ENCODE measurements at regions not wholly inside any gene's neighbourhood (a gene's known extent, or its start where the extent isn't known, plus 50 kb on each side); places are given as distances from the start of the nearest gene placed in this dataset.
A peak's percentile ranks its signal among the peaks of the same experiment; 100 is the strongest.

- peaks cover 10 to 32% (median 19%) of the 10 kb centered on the region in 4 donors for H3K4me1 ChIP-seq
- no peaks in the 10 kb centered on the region for H3K36me3 ChIP-seq
- H3K27ac ChIP-seq: no peak overlapping the region
- H3K4me3 ChIP-seq: no peak overlapping the region
- no peak for TF ChIP-seq POLR2A (IDR thresholded peaks at IDR 0.05)
- TF ChIP-seq EP300 (IDR thresholded peaks at IDR 0.05): no peak
- TF ChIP-seq CTCF (IDR thresholded peaks at IDR 0.05): no peak
- no peak for TF ChIP-seq POLR2AphosphoS5 (IDR thresholded peaks at IDR 0.05)
- DNase-seq: no peak
- intact Hi-C loops (cut with DNase I; ENCODE audit: low total_unique reads): no loop called here
- H3K9me3 ChIP-seq: peaks cover 0 to 7% (median 0%) of the 10 kb centered on the region in 4 donors
- 73 to 89% (median 83%) methylated on average over 1 of the region's 1 CpG for WGBS, 5 donors
- no peaks in the 10 kb centered on the region for H3K27me3 ChIP-seq
Measured at GRCh38 chr3:193910310-193910709, 225.6 kb upstream of the HES1 start.

GRCh38 chr3:193910886-193911738 is 224.8 kb upstream of the HES1 start:
- DNase-seq: peak; percentile 28 to 39
- no peak for TF ChIP-seq EP300 (IDR thresholded peaks at IDR 0.05)
- peak in 1 of 3 donors; percentile 11 for TF ChIP-seq POLR2AphosphoS5 (IDR thresholded peaks at IDR 0.05)
- TF ChIP-seq CTCF (IDR thresholded peaks at IDR 0.05): no peak
- intact Hi-C loops (cut with DNase I; ENCODE audit: low total_unique reads): no loop called here
- H3K27ac ChIP-seq: peak overlapping the region in 4 of 5 donors; percentile 18 to 49 (median 33)
- H3K27me3 ChIP-seq: no peaks in the 10 kb centered on the region
- H3K9me3 ChIP-seq: peaks cover 0 to 7% (median 0%) of the 10 kb centered on the region in 4 donors
- WGBS, 5 donors: 37 to 45% (median 40%) methylated on average over 9 of the region's 9 CpGs
- H3K4me3 ChIP-seq: no peak overlapping the region
- H3K4me1 ChIP-seq: peaks cover 10 to 30% (median 15%) of the 10 kb centered on the region in 4 donors
- no peaks in the 10 kb centered on the region for H3K36me3 ChIP-seq

DNA sequence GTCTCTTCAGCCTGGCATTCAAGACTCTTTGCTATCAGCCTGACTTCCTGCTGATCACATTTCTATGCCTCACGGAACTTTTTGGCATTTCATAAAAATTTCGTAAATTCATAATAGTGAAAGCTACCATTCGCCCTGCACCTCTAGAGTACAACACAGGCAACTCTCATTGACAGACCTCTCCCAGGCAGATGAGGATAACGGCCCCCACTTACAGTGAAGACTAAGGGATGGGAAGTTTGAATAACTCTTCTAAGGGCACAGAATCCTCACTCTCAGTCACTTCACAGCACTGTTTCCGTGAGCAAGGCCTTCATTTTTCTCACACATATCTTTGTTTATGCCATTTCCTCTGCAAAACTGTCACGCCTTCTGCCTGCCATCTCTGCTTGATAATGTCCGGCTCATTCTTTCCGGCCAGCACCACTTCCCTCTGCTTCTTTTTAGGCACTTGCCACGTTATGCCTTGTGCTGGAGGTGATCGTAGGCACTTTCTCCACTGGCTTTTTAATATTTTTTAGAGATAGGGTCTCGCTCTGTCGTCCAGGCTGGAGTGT is 224.1 kb upstream of the HES1 start:
- 80 to 86% (median 83%) methylated on average over 12 of the region's 12 CpGs for WGBS, 5 donors
- intact Hi-C loops (cut with DNase I; ENCODE audit: low total_unique reads): no loop called here
- TF ChIP-seq CTCF (IDR thresholded peaks at IDR 0.05): no peak
- Histone ChIP-seq H3K27ac (peak overlapping the region in 2 of 5 donors; percentile 30 to 49), H3K27me3 (no peaks in the 10 kb centered on the region), H3K4me1 (peaks cover 10 to 29% (median 16%) of the 10 kb centered on the region in 4 donors), H3K36me3 (no peaks in the 10 kb centered on the region), H3K9me3 (peaks cover 0 to 7% (median 0%) of the 10 kb centered on the region in 4 donors), H3K4me3 (no peak overlapping the region)
- no peak for DNase-seq

- Histone ChIP-seq H3K9me3 (peaks cover 0 to 7% (median 0%) of the 10 kb centered on the region in 4 donors), H3K4me1 (peaks cover 10 to 29% (median 19%) of the 10 kb centered on the region in 4 donors), H3K4me3 (no peak overlapping the region), H3K27me3 (no peaks in the 10 kb centered on the region), H3K27ac (no peak overlapping the region), H3K36me3 (no peaks in the 10 kb centered on the region)
- intact Hi-C loops (cut with DNase I; ENCODE audit: low total_unique reads): no loop called here
- WGBS, 5 donors: 87 to 97% (median 94%) methylated on average over 2 of the region's 2 CpGs
- TF ChIP-seq POLR2AphosphoS5 (IDR thresholded peaks at IDR 0.05) (no peak), POLR2A (IDR thresholded peaks at IDR 0.05) (no peak), CTCF (IDR thresholded peaks at IDR 0.05) (no peak), EP300 (IDR thresholded peaks at IDR 0.05) (no peak)
- DNase-seq: no peak
Measured at GRCh38 chr3:193912621-193913178, 223.2 kb upstream of the HES1 start.

Data from stomach (tissue), 8 donors.